CD4-positive, alpha-beta T cell treated with Interleukin-10 for 1 hour (primary cell): ENCODE measurements at regions not wholly inside any gene's neighbourhood (a gene's known extent, or its start where the extent isn't known, plus 50 kb on each side); places are given as distances from the start of the nearest gene placed in this dataset.

Experiments used
- DNase-seq: peaks from one replicate; pipeline ENCODE4 v3.0.0-alpha.2; 2020

DNA sequence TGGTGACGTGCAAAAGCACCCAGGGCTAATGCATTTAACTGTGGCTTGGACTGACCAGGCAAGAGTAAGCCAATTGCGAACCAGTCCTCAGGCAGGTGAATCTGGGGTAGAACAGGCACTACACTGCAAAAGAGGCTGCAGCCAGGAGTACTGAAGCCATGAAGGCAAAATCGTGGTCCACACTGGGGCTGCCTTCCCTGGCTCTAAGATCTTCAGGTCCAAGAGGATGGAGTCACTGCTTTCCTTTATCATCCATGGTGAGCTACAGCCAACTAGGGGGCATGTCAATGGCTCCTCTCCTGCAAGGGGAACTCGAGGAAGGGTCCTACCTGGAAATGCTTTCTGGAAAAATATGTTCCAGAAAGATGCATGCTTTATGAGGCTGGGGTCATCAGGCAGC lies 100.6 kb upstream of the AJAP1 start:
- no peak for DNase-seq

DNA sequence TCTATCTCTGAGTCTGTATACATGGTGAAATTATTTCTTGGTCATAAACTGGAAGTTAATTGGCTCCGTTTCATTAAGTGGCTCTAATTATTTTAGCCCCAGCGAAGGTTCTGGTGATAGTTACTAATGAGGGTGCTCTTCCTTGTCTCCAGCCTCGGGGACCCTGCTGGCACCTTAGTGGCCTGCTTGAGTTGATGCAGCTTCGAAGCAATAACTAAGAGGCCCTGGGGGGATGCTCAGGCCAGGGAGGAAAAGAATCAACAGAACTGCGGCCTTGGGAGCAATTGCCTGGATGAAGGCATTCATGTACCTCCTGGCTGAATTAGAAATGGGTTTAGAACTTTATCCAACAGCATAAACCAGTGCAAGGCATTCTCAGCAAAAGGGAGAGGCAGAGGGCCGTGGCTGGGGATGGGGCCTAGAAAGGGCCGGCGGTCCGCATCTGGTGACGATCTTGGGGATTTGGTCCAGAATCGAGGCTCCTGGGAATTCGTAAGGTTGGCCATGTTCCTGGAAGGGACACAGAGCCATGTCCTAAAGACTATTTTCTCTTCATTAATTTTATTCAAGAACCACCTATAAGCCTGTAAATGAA lies 100.0 kb upstream of the AJAP1 start:
- DNase-seq, result no peak

GRCh38 chr1:4557949-4558348 lies 96.5 kb upstream of the AJAP1 start:
- no peak for DNase-seq

DNA sequence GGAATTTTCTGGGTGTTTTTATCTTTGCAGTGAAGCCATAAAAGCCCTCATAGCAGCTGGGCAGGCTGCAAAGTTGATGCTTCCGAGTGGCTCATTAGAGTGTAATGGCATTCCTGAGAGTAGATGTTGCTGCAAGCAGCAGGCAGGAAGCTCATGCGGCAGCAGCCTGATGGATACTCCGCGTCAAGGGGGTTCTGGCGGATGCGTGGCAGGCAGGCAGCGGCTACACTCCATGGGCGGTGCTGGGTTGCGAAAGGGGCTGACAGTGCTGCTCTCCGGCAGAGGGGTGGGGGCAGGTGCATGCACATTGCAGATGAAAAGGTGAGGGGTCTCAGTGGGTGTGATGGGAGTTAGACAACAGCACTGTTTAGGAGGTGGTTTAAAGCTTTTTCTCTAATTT lies 93.2 kb upstream of the AJAP1 start:
- DNase-seq, result no peak

GRCh38 chr1:4562321-4562720 lies 92.1 kb upstream of the AJAP1 start:
- DNase-seq, result no peak

DNA sequence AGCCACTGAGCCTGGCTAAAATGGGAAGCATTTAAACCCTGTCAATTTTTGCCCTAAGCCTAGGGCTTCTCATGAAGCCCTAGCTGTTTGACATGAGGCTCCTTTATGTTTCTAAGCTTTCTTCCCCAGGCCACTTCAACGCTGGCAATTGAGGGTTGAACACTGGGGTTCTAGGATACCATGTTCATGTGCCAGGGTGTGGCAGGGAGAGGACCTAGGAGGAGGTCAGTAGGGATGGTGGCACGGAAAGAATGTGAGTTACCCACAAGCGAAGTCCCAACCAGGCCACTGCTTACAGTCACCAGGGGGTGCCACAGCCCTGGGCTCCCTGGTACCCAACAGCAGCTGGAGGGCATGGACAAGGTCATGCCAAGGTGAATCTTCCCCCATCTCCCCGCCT lies 90.8 kb upstream of the AJAP1 start:
- no peak for DNase-seq

- no peak for DNase-seq
Observed at GRCh38 chr1:4564051-4564450, 90.4 kb upstream of the AJAP1 start.

- no peak for DNase-seq
Observed at GRCh38 chr1:4565166-4565565, 89.2 kb upstream of the AJAP1 start.

- no peak for DNase-seq
Observed at GRCh38 chr1:4565801-4566449, 88.5 kb upstream of the AJAP1 start.

GRCh38 chr1:4571263-4571662 lies 83.1 kb upstream of the AJAP1 start:
- no peak for DNase-seq

DNA sequence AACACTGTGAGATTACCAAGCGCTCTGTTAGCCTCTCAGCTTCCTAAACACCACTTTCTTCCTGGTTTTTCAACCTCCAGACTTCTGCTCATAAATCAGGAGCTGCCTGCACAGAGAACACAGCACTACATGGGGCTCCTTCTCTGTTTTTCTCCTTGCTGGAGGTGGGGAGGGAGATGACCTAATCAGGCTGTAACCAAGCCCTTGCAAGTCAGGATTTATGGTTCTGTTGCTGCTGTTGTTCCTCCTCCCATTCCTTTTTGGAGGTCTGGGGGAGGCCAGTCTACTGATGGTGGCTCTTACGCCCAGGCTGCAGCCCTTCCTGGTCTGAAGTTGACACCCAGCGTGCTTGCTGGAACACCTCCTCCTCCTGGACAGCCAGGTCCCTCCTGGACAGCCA lies 80.9 kb upstream of the AJAP1 start:
- DNase-seq, result no peak

- no peak for DNase-seq
Observed at GRCh38 chr1:4581807-4582206, 72.6 kb upstream of the AJAP1 start.

GRCh38 chr1:4584449-4584848 lies 70.0 kb upstream of the AJAP1 start:
- no peak for DNase-seq

- DNase-seq, result peak; percentile 9
Observed at GRCh38 chr1:4585216-4585615, 69.2 kb upstream of the AJAP1 start.

GRCh38 chr1:4585705-4586104 lies 68.7 kb upstream of the AJAP1 start:
- no peak for DNase-seq

- no peak for DNase-seq
Observed at GRCh38 chr1:4586611-4587160, 67.7 kb upstream of the AJAP1 start.

GRCh38 chr1:4587721-4588120 lies 66.7 kb upstream of the AJAP1 start:
- DNase-seq, result no peak

DNA sequence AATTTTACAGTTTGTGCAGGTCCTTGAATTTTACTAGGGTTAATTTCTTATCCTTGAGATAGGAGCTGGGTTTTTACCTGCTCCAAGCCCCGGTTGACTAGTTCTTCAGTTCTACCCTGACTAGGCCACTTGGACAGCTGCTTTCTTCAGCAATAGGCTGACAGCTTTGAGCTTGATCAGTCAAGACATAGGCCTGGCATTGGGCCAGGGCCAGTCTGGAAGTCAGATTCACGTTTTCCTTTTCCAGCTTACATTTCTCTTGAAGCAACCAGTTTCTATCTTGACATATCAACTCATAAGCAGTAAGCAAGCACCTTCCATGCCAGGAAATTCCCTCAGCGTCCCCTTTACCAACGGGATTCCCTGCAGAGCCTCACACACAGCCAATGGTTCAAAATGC lies 63.7 kb upstream of the AJAP1 start:
- no peak for DNase-seq

- DNase-seq, result no peak
Observed at GRCh38 chr1:4591926-4592325, 62.5 kb upstream of the AJAP1 start.

- no peak for DNase-seq
Observed at GRCh38 chr1:4593106-4593505, 61.3 kb upstream of the AJAP1 start.

DNA sequence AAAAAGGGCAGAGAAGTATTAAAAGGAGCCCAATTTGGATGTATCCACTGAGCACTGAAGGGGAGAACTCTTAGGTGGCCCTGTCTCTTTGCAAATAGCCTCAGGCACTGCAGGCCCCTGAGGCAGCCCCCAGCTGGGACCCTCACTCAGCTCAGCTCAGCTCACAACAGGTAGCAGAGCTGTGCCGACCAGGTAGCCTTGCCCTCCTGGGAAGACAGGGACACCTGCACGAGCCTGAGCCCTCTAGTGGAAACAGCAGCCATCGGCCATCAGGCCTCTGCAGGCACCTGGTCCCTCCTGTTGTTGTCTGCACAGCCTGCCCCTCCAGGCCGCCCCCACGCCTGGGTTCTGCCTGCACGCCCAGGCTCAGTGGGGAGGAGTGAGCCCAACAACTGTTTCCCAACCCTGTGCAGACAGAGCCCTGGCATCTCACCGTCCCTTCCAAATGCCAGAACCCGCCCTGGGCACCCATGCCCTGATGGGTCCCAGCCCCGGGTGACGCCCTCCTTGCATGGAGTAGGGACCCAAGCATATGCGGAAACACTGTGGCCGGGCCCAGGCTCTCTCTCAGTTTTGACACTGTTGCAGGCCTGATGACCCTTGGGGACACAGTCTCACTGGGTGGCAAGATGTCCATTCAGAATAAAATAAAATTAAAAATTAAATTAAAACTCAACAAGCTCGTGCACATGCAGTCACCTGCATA lies 60.0 kb upstream of the AJAP1 start:
- DNase-seq, result no peak

DNA sequence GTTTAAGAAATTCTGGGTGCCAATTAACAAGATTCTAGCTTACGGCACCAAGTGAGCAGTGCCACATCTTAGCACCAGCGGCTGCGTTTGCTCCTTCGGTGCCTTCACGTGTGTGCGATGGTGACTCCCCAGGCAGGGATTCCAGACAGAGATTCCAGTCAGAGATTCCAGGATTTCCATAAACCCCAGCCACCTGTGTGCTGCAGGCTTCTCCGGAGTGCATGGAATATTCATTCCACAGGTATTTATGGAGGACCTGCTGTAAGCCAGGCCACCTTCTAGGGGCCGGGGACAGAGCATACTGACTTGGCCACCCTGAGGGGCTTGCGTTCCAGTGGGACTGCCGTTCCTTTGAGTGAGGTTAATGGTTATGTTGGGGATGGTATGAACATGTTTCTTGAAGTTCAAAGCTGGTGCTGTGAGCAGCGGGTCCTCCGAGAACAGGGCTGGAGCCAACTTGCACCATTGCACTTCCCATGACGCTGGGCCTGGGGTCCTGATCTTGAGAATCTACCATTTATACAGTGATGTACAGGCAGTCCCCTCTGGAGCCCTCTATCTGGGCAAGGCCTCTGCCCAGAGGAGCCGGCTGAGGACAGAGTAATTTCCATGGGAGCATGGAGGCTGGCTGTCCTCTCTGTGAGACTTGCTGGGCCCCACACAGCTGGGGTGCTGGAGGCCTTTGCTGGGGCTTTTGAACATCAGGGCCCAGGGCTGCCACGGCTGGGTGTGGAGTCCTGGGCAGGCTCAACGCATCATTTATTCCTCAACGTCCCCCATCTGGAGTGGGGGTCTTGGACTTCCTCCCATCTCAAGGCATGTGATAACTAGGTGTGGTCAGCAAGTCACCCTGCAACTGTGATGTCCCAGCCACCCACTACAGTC lies 58.8 kb upstream of the AJAP1 start:
- DNase-seq, result no peak

DNA sequence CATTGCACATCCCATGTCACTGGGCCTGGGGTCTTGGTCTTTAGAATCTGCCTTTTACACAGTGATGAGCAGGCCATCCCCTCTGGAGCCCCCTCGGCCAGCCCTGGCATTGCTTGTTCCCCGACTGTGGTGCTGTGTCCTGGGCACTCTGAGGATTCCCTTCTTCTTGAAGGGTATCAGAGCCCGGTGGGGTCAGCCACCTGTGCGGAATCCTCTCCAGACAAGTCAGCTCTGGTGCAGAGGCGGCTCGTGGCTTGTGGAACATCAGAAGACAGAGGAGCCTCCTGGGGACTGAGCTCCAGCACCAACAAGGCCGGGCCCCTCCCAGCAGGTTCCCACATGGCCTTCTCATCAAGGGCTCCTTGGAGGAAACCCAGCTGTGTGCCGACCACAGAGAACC lies 57.9 kb upstream of the AJAP1 start:
- no peak for DNase-seq
